Breast epithelium (tissue), 3 donors: ENCODE measurements at regions not wholly inside any gene's neighbourhood (a gene's known extent, or its start where the extent isn't known, plus 50 kb on each side); places are given as distances from the start of the nearest gene placed in this dataset.

ENCODE experiments used
- CTCF ChIP-seq, 3 donors: fragments of 450-650 bp; IDR thresholded peaks; one replicate each; pipeline ENCODE4 v1.5.1; 2016 to 2017; ENCODE audit warnings: antibody characterized with exemption in 3 of 3, mild to moderate bottlenecking in 3 of 3, moderate library complexity in 3 of 3
- POLR2A ChIP-seq: fragments of 450-650 bp; IDR thresholded peaks from one replicate; pipeline ENCODE4 v1.6.1; 2016; ENCODE audit warnings: antibody characterized with exemption, mild to moderate bottlenecking, moderate library complexity
- POLR2AphosphoS5 ChIP-seq, 3 donors: sonication (generic); formaldehyde crosslinking; IDR thresholded peaks; one replicate each; pipeline ENCODE4 v1.6.1; 2017; ENCODE audit warnings: antibody characterized with exemption in 3 of 3

GRCh38 chr2:122203523-122203922, 448.1 kb downstream of the TSN start:
- TF ChIP-seq CTCF (IDR thresholded peaks at IDR 0.05): no peak
- no peak for TF ChIP-seq POLR2AphosphoS5 (IDR thresholded peaks at IDR 0.05)
- no peak for TF ChIP-seq POLR2A
